ENCODE measurements at regions not wholly inside any gene's neighbourhood (a gene's known extent, or its start where the extent isn't known, plus 50 kb on each side); places are given as distances from the start of the nearest gene placed in this dataset.
"Not testable (repeated sequence)": the region's sequence is repeated elsewhere in the genome, so short reads cannot be mapped to it uniquely, and the experiment has no call there.

DNA sequence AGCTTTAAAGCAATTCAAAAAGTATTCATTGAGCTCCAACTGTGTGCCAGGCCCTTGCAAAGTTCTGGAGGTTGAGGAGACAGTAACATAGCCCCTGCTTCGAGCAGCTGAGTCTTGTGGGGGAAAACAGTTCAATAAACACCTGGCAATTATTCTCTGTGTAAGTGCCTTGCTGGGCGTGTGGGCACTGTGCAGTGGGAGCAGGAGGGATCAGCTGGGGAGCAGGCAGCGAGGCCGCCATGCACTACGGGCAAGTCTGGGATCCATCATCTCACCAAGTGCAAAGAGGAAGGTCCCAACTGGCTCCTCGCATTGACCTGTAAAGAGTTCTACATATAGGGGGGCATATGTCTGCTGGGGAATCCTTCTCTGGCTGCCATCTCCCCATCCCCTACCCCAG lies 342.2 kb upstream of the HS6ST1 start:
- no peak for DNase-seq (ENCODE audit: low read depth)

- no peak for DNase-seq (ENCODE audit: low read depth)
Observed at GRCh38 chr2:128661311-128661710, 342.6 kb upstream of the HS6ST1 start.

DNA sequence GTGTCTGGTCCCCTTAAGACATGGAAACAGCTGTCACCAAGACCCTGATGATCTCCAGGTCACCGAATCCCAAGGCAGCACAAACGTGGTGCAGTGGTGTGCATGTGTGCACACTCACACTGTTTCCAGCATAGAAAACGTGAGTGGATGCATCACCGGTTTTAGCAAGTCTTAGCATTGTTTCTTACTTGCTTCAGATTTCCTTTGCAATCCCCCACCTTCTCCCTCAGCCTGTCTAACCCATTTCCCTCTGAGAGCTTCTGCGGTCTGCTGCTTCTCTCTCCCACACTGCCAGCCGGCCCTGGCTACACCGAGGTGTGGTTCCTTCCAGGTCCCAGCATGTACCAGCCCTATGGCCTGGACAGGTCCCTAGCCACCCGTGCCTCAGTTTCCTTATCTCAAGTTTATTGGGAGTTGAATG lies 343.4 kb upstream of the HS6ST1 start:
- DNase-seq (ENCODE audit: low read depth) = no peak

- DNase-seq (ENCODE audit: low read depth) = no peak
Observed at GRCh38 chr2:128663371-128664050, 344.8 kb upstream of the HS6ST1 start.

- DNase-seq (ENCODE audit: low read depth) = no peak
Observed at GRCh38 chr2:128664499-128664971, 345.9 kb upstream of the HS6ST1 start.

DNA sequence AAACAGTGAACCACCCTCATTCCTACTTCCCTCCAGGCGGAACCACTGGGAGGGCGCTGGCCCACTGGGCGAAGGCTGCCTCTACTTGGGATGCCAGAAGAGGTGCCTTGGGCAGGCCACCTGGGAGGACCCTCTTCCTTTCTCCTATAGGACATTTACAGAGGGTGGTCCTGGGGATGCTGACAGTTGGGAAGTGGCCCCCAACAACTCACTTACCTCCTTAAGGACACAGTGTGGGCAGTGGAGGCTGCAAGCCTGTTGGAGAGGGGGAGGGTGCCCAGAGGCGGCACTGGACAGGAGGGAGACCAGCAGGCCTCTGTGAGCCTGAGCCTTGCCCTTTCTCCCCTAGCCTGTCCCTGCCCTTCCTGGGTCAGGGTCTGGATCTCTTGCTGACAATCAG lies 346.4 kb upstream of the HS6ST1 start:
- DNase-seq (ENCODE audit: low read depth) = no peak

DNA sequence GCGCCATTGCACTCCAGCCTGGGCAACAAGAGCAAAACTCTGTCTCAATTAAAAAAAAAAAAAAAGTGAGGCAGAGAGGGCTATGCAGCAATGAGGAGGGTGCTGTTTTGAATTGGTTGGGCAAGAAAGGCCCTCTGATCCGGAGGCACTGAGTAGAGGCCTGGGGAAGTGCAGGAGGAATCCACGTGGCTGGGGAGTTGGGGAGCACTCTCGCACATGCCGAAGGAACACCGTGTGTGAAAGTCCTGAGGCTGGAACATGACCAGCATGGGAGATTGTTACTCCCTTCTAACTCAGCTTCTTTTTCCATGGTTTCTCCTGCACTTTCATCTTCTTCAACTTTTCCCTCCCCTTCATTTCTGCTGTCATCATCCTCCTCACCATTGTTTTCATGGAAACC lies 347.9 kb upstream of the HS6ST1 start:
- DNase-seq (ENCODE audit: low read depth) = no peak

- DNase-seq (ENCODE audit: low read depth) = no peak
Observed at GRCh38 chr2:128667391-128667790, 348.7 kb upstream of the HS6ST1 start.

GRCh38 chr2:128668946-128669345 lies 350.3 kb upstream of the HS6ST1 start:
- no peak for DNase-seq (ENCODE audit: low read depth)

DNA sequence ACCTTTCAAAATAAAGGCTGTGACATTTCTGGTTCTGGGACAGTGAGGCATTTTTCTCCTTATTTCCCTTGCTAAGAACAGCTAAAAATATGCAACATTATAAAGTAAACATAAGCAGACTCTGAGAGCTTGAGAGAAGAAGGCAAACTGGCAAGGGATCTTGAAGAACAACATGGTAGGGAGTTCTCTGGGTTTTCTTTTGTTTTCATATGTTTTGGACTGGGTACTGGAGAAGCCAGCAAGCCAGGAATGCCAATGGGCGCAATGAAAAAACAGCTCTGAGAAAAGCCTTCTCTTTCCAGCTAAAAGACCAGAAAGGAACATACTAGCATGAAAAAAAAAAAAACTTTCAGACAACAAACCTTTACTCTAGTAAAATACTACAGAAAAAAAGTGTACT lies 351.4 kb upstream of the HS6ST1 start:
- DNase-seq (ENCODE audit: low read depth) = no peak

GRCh38 chr2:128671981-128672757 lies 353.5 kb upstream of the HS6ST1 start:
- DNase-seq (ENCODE audit: low read depth) = not testable (repeated sequence)

DNA sequence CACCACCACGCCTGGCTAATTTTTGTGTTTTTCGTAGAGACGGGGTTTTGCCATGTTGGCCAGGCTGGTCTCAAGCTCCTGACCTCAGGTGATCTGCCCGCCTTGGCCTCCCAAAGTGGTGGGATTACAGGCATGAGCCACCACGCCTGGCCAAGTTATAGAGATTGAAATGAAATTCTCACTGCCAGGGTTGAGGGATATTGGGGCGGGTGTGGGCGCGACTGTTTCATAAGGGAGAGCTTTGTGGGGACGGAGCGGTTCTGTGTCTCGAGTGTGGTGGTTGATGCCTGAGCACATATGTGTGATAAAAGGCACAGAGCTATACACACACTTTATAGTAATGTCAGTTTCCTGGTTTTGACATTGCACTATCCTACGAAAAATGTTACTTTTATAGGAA lies 361.0 kb upstream of the HS6ST1 start:
- DNase-seq (ENCODE audit: low read depth) = not testable (repeated sequence)

DNA sequence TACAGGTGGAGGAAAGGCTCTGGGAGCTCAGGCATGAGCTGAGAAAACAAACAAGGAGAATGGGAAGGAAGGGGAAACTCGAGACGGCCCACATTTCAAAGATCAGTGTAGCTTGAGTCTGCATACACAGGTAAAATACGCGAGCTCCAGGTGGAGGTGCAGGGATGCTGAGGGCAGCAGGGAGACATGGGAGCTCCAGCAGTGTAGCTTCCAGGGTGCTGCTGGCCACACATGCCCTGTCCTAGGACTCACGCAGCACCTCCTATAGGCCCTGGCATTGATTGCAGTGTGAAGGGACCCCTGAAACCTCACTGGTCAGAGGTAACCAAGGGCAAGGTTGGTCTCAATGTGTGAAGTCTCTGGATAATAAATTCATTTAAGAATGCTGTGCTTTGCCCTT lies 362.8 kb upstream of the HS6ST1 start:
- no peak for DNase-seq (ENCODE audit: low read depth)

GRCh38 chr2:128682266-128682665 lies 363.6 kb upstream of the HS6ST1 start:
- no peak for DNase-seq (ENCODE audit: low read depth)

DNA sequence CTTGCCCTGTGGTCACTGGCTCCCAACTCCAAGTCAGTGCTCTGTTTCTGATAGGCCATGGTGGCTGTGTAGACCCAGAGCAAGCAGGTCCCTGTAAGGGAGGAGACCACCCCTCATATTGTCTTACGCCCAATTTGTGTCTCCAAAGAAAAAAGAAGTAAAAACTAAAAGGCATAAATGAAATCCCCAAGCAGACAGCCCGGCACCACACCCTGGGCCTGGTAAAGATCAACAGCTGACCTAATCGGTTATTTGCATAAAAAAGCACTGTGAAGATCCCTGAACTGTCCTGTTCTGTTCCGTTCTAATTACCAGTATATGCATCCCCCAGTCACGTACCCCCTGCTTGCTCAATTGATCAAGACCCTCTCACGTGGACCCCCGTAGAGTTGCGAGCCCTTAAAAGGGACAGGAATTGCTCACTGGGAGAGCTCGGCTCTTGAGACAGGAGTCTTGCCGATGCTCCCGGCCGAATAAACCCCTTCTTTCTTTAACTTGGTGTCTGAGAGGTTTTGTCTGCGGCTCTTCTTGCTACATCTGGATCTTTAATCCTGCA lies 364.1 kb upstream of the HS6ST1 start:
- DNase-seq (ENCODE audit: low read depth) = no peak

GRCh38 chr2:128684523-128684922 lies 365.9 kb upstream of the HS6ST1 start:
- DNase-seq (ENCODE audit: low read depth) = no peak

GRCh38 chr2:128685841-128686496 lies 367.3 kb upstream of the HS6ST1 start:
- no peak for DNase-seq (ENCODE audit: low read depth)

DNA sequence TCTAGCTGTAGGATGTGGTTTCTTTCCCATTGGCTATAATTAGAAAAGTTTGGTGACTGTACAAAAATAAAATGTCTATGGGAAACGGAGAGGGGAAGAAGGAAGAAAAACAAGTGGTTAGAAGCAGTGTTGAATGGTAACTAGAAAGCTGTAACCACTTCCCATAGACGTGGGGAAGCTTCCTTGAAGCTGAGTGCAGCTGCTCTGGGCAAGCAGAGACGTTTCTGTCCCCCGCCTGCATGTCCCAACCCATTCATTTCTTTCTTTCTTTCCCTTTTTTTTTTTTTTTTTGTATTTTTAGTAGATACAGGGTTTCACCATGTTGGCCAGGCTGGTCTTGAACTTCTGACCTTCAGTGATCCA lies 367.8 kb upstream of the HS6ST1 start:
- peak; percentile 8 for DNase-seq (ENCODE audit: low read depth)

DNA sequence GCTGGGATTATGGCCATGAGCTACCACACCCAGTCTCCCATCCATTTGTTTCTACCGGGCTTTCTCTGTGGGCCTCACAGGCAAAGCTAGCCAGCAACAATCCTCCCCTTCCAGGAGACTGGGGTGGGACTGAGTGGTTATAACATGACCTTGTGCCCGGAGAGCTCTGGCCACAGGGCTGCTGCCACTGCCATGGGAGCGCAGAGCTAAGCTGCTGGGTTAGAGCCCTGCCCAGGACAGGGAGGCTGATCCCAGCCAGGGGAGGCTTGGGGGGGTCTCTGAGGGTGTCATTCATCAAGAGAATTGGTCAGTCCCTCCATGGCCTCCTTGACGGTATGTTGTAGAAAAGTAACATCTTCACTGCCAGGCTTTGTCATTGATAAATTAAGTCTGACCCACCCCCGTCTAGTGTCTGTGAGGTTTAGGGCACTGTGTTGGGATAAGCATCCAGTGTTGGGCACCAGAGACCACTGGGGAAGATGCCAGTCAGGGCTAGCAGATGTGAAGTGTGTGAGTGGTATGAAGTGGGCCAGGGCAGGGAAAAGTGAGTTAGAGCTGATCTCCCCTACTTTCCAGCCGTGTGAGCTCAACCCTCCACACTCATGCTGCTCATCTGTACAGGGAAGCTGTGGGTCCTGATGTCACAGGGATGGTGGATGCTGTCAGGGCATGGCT lies 368.4 kb upstream of the HS6ST1 start:
- DNase-seq (ENCODE audit: low read depth) = no peak

- no peak for DNase-seq (ENCODE audit: low read depth)
Observed at GRCh38 chr2:128687565-128687964, 368.9 kb upstream of the HS6ST1 start.

DNA sequence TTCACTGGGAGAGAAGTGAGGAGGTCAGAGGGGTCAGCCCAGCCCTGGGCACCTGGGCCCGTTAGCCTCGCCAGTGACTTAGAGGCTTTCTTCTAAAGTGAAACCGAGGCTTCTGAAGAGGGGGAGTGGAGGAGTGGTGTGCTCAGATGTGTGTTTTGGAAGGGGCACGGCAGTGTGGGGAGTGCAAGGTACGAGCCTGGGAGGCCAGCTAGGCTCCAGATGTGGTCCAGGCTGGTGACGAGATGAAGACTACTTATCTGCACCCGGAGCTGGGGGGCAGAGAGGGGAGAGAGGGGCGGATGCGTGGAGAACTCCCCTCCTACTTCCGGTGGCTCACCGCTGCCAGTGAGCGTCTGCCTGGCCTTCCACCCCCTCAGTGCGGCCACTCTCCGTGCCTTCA lies 371.3 kb upstream of the HS6ST1 start:
- DNase-seq (ENCODE audit: low read depth) = no peak

- DNase-seq (ENCODE audit: low read depth) = no peak
Observed at GRCh38 chr2:128690431-128690830, 371.8 kb upstream of the HS6ST1 start.

Measured in forelimb muscle (tissue), 1 donor.